ENCODE measurements at regions not wholly inside any gene's neighbourhood (a gene's known extent, or its start where the extent isn't known, plus 50 kb on each side); places are given as distances from the start of the nearest gene placed in this dataset.

GRCh38 chr2:146037334-146037870 lies 1517.5 kb upstream of the ZEB2 start:
- TF ChIP-seq POLR2A (IDR thresholded peaks at IDR 0.05) = no peak
- no peak for TF ChIP-seq CTCF (IDR thresholded peaks at IDR 0.05)
